Putamen (tissue), 1 donor: ENCODE measurements at regions not wholly inside any gene's neighbourhood (a gene's known extent, or its start where the extent isn't known, plus 50 kb on each side); places are given as distances from the start of the nearest gene placed in this dataset.
"Not testable (repeated sequence)": the region's sequence is repeated elsewhere in the genome, so short reads cannot be mapped to it uniquely, and the experiment has no call there.

Experiments
- DNase-seq: peaks from one replicate; pipeline ENCODE4 v3.0.0-alpha.2; 2016; ENCODE audit warnings: low spot score

DNA sequence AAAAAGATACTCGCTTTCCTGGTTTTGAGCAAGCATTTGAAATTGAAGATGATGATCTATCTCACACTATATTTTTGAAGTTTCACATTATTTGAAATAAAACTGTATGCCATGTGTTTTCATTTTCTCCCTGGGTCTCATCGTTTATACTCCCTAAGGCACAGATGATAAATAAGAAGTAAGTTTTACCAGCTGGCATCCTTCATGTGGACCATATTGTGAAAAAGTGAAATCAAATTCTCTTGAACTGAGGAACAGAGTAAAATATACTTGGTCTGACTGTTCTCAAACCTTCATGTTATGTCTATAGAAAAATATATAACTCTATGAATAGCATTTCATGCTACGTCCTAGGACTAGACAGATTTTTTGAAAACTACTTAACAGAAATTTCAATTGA is 1600.9 kb upstream of the C9orf72 start:
- DNase-seq = no peak

DNA sequence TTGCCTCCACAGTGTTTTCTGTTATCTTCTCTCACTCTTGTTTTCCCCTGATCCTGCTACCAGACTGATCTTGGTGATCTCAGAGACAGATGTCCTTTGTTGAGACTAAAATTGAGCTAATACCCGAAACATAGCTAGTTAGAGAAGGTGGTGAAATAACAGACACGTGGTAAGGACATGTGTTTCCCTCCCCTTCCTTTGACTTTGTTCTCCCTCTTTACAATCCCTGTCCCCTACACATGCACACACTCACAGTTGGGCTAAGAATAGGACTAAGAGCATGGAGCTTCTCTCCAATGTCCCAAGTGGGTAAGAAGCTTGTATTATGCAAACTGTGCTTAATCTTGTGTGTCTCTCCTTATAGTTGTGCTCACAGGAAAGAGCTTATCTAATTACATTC is 1603.0 kb upstream of the C9orf72 start:
- no peak for DNase-seq

DNA sequence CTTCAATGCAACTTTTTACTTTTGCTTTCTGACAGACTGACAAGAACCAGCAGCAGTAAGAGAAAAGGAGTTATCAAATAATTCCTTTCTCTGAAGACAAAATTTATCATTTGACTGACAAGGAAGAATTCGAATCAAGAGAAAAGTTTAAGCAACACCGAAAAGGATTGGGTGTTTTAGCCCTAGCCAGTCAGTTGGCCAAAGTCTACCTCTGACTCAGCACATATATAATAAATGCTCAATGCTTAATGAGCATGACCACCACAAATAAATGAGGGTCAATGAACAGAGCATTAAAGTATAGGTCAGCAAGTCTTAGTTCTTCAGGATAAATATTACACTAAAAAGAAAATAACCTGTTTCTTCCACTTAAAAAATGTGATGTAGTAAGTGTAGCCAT is 1603.5 kb upstream of the C9orf72 start:
- DNase-seq = no peak

DNA sequence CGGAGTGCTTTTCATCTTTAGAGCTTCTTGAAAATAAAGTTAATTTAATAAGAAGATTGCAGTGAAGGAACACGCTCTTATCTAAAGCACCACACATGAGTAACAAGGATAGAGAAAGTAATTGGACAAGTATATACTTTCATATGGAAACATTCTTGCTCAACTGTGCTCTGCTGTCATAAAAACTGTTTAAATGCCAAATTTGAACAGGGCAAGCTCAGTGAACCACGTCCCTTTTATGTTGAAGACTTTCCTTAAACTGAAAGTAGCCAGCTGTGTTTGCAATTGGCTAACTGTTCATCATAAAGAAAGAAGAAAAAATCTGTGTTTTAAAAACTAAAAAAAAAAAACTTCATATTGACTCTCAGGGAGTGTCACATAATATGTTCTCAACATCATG is 1610.7 kb upstream of the C9orf72 start:
- no peak for DNase-seq

DNA sequence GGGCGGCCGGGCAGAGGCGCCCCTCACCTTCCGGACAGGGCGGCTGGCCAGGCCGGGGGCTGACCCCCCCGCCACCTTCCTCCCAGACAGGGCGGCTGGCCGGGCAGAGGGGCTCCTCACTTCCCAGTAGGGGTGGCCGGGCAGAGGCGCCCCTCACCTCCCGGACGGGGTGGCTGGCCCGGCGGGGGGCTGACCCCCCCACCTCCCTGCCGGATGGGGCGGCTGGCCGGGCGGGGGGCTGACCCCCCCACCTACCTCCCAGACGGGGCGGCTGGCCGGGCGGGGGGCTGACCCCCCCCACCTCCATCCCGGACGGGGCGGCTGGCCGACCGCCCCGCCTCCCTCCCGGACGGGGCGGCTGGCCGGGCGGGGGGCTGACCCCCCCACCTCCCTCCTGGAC is 1615.5 kb upstream of the C9orf72 start:
- not testable (repeated sequence) for DNase-seq

DNA sequence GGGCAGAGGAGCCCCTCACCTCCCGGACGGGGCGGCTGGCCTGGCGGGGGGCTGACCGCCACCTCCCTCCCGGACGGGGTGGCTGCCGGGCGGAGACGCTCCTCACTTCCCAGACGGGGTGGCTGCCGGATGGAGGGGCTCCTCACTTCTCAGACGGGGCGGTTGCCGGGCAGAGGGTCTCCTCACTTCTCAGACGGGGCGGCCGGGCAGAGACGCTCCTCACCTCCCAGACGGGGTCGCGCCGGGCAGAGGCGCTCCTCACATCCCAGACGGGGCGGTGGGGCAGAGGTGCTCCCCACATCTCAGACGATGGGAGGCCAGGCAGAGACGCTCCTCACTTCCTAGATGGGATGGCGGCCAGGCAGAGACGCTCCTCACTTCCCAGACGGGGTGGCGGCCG is 1615.9 kb upstream of the C9orf72 start:
- DNase-seq = not testable (repeated sequence)

DNA sequence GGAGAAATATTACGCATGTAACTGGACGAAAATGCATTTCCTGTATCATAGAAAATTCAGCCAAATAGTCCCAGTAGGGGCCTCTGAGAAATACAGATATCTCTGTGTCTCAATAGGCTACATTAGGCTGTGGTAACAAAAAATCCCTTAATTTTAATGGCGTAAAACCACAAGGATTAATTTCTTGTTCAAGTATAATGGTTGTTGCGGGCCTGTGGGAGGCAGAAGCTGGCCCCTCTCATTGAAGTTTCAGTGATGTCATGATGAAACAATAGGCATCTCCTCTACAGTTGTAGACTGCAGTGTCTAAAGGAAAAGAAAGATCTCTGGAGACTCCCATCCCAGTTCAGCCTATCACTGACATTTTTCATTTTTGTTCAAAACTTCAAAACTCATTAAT is 1625.6 kb upstream of the C9orf72 start:
- DNase-seq = no peak

DNA sequence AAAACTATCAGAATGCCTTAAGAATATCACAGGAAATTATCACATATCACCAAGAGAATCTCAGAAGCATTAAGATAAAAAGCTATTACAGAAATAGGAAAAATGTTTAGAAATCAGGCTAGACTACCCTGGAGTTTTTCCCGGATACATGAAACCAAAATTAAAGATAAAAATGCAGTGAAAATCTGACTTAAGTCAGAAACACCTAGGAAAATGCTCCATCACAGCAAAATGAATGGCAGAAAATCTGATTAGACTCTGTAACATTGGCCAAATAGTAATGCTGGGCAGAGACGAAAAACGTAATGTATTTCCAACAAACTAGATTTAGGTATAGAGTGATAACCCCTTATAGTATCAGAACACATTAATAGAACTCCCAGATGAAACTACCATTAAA is 1626.7 kb upstream of the C9orf72 start:
- no peak for DNase-seq

DNA sequence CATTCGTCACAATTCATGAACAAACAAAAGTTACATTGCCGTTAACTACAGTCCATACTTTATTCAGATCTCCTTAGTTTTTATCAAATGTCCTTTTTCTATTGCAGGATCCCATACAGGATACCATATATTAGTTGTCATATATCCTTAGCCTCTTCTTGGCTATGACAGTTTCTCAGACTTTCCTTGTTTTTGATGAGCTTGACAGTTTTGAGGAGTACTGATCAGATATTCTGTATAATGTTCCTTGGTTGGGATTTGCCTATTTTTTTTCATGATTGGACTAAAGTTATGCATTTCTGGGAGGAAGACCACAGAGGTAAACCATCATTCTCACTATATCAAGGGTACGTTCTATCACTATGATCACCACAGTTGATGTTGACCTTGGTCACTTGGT is 1627.4 kb upstream of the C9orf72 start:
- no peak for DNase-seq

DNA sequence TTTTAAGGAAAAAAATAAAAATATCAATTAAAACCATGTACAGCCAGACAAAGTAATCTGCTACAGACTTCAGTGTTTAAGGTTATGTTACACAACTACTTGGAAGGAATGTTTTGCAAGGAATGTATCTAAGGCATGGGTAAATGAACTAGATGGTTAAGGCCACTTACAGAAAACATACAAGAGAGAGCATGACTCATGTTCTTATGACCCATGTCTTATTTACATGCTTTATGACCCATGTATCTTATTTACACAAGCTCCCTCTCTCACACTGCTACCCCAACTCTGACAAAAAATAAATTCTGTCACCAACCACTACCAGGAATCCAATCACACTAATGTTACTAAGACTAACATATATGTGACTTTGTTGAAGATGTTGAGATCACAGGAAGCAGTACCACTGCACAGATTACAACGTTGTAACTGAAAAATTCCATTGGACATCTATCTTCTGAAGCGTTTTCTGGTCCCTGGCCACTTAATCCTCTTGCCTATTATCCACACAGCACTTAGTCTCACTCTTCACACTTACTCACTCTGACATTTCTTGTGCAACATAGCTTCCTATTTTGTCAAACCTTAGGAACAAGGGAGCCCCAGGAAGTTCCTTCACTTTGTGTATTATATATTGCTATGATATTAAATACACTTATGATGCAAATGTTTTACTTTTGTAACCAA is 1630.1 kb upstream of the C9orf72 start:
- no peak for DNase-seq

DNA sequence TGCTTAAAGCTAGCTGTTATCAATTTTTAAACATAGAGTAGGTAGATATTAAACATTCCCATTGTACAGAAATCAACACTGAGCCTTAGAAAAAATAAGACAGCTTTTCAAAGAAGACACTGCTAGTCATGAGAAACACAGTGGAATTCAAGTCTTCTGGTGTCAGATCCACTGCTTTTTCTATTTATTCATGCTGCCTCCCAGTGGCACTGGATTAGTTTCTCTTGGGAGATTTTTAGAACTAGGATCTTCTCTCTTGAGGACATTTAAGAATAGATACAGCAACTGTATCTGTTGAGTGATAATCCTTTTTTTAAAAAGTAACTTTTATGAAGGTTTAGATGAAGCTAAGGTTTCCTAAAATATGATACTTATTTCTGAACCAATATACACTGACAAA is 1635.4 kb upstream of the C9orf72 start:
- no peak for DNase-seq

DNA sequence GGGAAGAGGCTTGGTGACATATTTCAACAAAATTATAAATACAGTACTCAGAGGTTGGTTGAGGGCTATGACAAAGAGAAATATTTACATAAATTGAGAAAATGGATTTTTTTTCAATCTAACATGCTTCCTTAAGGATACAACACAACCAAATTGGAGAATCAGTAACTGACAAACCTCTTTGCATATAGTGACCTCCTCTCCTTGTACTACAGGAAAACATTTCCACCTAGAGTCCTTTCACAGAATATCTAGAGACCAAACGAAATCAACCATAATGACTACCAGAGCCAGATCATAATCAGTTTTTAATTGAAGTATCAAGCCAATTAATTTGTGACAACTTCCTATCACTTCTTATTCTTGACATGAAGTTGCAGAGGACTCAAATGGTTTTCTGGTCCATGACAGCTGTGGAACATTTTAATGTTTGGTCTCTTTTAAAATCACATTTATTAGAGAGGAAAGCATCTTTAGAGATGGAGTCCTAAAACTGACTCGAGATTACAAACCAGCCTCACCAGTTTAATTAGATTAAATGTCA is 1636.5 kb upstream of the C9orf72 start:
- no peak for DNase-seq

DNA sequence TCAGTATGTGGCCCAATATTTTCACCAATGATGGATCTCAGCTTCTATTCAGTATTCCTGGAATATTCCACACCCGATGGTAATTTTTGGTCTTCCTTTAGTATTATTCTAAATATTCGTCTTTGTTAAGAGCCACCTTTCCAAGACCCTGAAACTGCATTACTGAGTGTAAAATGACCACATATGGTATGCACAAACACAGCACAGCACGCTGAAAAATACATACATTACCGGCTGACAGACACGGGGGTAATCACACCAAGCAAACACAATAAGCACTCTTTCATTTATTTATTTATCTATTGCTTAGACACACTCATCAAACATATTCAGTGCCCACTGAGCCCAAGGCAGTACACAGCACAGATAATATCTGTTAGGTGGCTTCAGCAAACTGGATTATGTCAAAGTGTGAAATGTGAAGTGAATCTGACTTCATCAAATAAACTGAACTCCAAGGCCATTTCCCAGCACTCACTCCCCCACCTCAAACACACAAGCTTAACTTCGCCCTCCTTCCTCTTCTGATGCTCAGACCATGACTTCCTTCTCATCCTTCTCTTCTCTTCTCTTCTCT is 1637.8 kb upstream of the C9orf72 start:
- no peak for DNase-seq

DNA sequence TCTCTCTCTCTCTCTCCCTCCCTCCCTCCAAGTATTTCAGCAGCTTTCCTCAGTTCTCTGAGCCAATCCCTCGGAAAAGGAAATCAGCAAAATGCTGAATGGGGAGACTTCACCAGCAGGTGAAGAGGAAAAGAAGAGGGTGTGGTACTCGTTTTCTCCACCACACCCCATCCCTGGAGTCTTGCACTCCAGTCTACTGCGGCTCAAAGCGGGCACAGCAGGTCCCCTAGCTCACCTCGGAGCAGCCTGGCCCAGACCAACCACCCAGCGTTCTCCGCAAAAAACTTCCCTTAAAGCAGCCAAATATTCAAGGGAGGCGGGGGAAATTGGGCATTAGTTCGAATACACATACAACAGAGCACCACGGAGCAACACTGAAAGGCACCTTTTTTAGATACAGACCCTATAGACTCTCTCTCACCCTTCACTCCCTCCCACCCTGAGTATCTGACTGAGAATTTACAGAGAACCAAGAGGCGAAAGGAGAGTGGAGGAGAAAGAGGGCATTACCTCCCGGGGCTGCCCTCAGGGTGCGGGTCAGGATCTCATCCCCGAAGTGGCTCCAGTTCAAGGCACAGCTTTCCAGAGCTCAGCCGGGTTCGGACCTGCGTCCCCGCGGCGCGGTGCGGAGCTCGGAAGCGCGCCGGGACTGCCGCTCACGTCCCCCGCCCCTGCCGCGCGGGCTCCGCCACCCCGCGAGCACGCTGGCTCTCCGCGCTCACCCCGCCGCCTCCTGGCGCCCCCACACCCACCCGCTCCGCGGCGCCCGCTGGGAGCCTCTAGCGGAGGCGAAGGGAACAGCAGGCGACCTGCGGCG is 1638.5 kb upstream of the C9orf72 start:
- DNase-seq = peak; percentile 38

DNA sequence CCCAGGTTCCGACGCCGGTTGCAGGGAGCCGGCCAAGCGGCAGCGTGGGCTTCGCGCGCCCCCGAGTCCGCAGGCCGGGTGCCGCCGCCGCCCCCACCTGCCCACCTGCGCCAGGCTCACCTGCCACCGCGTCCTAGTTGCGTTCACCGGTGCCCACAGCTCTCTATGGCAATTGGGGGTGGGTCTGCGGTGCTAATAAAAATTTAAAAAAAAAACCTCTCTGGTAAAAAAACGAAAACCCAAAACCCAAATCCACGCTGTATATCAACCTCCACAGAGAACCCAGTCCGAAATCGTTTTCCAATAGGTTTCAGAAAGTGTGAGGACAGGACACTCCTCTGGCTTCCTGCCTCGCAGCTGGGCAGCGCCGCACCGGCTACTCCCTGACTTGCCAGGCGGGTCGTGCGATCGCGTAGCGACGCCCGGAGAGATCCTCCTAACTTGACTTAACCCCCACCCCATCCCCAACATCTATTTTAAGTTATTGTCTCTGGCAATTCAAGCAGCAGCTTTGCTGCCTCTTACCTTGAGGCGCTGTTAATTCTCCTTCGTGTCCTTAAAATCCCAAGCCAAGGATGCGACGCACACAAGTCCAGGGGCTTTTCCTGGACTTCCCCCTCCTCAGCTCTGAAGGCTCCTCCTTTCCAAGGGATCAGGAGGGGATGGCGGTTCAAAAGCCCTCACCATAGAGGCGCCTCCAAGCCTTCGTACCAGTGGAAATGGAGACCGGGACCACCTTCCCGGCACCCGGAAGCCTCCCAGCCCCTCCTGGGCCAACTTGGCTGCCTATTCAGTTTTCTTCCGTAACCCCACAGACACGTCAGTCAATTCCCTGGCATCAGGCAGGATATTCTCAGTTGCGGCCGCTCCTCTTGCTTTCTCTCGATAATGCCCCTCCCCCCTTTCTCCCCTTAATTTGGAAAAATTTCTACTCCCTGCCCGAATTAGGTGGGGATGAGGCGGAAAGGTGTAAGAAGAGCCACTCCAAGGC is 1639.4 kb upstream of the C9orf72 start:
- no peak for DNase-seq

DNA sequence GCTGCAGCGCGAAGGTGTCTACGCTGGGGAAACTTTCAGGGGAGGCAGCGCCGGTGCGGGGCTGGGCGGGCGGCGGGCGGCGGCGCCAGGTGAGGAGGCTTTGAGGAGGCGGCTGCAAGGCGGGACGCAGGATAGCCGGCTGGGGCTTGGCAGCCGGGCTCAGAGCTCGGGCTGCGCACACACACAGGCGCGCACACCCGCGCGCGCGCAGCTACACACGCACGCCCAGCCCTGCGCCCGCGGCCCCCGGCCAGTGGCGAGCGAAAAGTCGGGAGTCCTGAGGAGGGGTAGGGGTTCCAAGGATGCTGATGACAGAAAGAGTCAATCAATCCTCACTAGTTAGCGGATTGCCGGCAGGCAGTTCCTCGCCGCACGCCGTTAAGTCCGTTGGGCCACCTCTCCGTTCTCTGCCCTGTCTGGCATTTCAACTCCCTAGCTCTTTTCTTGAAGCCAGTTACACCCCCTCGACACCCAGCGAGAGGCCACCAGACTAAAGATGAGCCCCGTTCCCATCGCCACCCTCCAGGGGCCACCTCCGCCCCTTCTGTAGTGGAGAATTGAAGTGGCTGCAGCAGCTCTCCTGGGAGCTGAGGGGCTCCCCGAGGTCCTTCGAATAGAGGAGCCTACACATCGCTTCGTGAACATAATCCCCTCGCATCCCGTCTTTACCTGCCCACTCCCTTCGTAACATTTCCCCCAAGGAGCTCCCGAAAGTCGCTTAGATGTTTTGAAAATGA is 1640.3 kb upstream of the C9orf72 start, which contains the start of gene LINGO2:
TSS of gene LINGO2 (minus strand) at position 185 of the 737 bp plus-strand sequence.
- DNase-seq = no peak

DNA sequence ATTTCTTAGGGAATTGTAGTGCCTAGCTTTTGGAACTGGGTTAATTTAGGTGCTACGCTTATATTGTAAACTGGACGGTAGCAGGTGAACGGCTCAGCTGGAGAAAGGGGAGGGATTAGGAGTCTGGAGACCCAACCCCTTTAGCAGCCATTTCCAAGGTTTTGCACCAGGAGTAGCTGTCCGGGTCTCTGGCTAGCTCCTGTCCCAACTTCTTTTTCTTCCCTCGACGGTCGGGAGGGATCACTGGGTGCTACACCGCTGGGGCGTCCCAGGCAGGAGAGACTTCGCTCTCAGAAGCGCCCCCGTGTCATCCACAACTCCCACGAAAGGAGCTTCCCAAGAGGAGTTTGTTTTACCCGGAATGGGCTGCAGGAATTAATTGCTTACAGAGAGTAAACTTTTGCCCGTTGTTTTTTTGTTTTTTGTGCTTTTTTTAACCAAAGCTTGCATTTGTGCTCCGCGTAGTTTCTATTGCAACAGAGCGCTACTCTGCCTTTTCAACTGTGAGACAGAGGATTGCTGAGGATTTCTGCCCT is 1640.9 kb upstream of the C9orf72 start:
- no peak for DNase-seq

DNA sequence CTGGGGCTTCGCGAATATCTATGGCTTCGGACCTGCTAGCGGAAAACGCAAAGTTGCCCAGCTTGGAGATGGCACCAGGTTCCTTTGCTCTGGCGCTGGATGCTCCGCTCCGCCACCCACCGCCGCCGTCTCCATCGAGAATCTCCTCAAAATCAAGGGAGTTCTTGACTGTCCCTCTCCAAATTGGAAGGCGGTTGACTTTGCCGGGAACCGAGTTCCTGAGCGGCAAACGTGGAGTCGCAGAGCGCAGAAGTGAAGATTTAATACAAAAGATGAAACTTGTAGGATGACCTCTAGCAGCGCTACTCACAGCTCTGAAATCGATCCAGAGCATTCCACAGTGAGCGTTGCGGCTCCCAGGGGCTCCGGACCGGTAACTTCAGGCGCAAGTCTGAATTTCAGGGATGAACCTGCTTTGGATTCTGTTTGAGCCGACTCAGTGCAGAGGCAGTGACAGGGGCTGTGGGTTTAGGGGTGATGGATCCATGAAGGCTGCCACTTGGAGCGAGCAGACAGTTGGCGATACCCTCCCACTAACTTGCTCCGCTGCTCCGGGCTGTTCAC is 1641.5 kb upstream of the C9orf72 start:
- DNase-seq = no peak

DNA sequence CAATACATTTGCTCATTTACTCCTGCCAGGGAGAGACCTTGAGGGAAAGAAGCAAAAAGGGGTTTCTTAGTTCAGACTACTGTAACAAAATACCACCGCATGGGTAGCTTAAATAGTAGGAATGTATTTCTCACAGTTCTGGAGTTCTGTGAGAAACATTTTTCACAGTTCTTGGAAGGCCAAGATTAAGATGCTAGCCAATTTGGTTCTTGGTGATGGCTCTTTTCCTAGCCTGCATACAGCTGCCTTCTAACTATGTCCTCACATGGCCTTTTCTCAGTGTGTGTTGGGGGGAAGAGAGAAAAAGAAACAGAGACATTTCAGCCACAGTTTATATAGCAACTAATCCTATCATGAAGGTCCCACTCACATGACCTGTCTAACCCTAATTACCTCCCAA is 1644.7 kb upstream of the C9orf72 start:
- DNase-seq = no peak

DNA sequence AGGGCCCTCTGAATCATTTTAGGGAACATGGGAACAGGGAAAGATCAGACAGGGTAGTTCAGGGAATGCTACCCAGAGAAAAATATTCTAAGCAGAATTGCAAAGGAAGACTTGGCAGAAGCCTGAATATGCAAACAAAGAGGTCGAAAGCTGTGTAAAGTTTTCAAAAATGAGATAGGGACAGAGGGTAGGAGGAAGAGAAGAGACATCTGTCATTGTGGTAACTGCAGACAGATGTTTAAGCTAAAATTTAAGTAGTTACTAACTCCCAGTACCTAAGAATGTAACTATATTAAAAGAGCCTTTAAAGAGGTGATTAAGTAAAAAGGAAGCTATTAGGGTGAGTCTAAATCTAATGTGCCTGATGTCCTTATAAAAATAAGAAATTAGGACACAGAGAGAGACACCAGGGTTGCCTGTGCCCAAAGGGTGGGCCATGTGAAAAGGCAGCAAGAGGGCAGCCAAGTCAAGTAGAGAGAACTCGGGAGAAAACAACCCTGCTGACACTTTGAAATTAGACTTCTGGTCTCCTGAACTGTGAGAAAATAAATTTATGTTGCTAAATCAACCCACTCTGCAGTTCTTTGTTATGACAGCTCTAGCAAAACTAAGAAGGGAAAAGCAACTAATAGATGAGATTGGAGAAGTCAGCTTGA is 1647.4 kb upstream of the C9orf72 start:
- DNase-seq = no peak
